ENCODE measurements at regions not wholly inside any gene's neighbourhood (a gene's known extent, or its start where the extent isn't known, plus 50 kb on each side); places are given as distances from the start of the nearest gene placed in this dataset.

Small RNA genes lying in the stretch of these regions (small RNA-seq; reads per million reads assigned to genes)
- gene AC013442.1: 0 reads per million in 4 donors
- gene AC083939.1: 0 reads per million in 4 donors
- 0 reads per million in 4 donors for gene MIR548AD
- 0 reads per million in 4 donors for gene RNU6-1117P
